ENCODE measurements at regions not wholly inside any gene's neighbourhood (a gene's known extent, or its start where the extent isn't known, plus 50 kb on each side); places are given as distances from the start of the nearest gene placed in this dataset.
"Not testable (repeated sequence)": the region's sequence is repeated elsewhere in the genome, so short reads cannot be mapped to it uniquely, and the experiment has no call there.

DNA sequence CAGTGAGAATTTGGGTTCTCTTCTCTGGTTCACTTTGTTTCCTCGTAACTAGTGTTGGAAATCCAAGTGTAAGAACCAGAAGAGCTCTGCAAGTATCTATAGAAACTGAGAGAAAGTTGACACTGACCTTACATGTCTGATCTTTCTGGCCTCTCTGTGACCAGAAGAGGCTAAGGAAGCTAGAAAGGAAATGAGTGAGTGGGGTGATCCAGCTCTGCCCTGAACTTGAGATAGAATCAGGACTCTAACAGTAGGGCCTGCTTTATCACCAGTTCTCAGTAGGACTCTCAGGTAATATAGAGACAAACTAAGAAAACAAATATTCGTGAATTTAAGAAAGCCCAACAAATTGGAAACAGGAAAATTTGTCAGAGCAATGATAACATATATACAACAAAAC lies 441.2 kb upstream of the ZNF804A start:
- H3K4me3 ChIP-seq (ENCODE audit: low read depth, low read length) = no peak overlapping the region
- no peak for DNase-seq (ENCODE audit: low read depth)
- TF ChIP-seq, protein P1, sequence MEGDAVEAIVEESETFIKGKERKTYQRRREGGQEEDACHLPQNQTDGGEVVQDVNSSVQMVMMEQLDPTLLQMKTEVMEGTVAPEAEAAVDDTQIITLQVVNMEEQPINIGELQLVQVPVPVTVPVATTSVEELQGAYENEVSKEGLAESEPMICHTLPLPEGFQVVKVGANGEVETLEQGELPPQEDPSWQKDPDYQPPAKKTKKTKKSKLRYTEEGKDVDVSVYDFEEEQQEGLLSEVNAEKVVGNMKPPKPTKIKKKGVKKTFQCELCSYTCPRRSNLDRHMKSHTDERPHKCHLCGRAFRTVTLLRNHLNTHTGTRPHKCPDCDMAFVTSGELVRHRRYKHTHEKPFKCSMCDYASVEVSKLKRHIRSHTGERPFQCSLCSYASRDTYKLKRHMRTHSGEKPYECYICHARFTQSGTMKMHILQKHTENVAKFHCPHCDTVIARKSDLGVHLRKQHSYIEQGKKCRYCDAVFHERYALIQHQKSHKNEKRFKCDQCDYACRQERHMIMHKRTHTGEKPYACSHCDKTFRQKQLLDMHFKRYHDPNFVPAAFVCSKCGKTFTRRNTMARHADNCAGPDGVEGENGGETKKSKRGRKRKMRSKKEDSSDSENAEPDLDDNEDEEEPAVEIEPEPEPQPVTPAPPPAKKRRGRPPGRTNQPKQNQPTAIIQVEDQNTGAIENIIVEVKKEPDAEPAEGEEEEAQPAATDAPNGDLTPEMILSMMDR (conservative IDR thresholded peaks at IDR 0.05; ENCODE audit: low read depth, low read length) = no peak

DNA sequence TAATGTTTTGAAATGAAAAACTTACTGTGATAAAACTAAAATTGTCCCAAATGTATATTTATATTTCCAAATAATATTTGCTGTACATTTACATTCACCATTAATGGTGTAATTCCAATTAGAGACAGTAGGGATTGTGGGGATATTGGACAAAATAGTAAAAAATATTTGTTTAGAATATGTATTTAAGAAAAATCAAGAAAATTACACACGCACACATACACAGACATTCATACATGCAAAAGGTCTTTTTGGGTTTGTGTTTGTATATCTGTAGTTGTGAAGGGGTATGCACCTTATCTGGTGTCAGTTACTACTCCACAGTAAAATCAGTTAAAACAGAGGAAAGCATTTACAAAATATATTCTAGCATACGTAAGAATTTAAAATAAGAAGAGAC lies 435.9 kb upstream of the ZNF804A start:
- no peak overlapping the region for H3K4me3 ChIP-seq (ENCODE audit: low read depth, low read length)
- TF ChIP-seq, protein P1 (conservative IDR thresholded peaks at IDR 0.05; ENCODE audit: low read depth, low read length) = no peak
- no peak for DNase-seq (ENCODE audit: low read depth)

DNA sequence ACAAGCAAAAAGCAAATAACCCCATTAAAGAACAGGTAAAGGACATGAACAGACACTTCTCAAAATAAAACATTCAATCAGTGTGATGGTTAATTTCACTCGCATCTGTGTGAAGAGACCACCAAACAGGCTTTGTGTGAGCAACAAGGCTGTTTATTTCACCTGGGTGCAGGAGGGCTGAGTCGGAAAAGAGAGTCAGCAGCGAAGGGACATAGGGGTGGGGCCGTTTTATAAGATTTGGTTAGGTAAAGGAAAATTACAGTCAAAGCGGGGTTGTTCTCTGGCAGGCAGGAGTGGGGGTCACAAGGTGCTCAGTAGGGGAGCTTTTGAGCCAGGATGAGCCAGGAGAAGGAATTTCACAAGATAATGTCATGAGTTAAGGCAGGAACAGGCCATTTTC lies 429.5 kb upstream of the ZNF804A start:
- not testable (repeated sequence) for DNase-seq (ENCODE audit: low read depth); H3K4me3 ChIP-seq (ENCODE audit: low read depth, low read length)

DNA sequence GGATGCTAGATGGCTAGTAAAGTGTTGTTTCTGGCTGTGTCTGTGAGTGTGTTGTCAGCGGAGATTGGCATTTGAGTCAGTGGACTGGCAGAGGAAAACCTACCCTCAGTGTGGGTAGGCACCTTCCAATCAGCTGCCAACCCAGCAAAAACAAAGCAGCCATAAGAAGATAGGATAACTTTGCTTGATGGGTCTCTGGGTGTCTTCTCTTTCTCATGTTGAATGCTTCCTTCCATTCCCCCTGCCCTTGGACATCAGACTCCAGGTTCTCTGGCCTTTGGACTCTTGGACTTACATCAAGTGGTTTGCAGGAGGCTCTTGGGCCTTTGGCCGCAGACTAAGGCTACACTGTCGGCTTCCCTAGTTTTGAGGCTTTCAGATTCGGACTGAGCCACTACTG lies 429.0 kb upstream of the ZNF804A start:
- no peak overlapping the region for H3K4me3 ChIP-seq (ENCODE audit: low read depth, low read length)
- TF ChIP-seq, protein P1 (conservative IDR thresholded peaks at IDR 0.05; ENCODE audit: low read depth, low read length) = no peak
- no peak for DNase-seq (ENCODE audit: low read depth)

DNA sequence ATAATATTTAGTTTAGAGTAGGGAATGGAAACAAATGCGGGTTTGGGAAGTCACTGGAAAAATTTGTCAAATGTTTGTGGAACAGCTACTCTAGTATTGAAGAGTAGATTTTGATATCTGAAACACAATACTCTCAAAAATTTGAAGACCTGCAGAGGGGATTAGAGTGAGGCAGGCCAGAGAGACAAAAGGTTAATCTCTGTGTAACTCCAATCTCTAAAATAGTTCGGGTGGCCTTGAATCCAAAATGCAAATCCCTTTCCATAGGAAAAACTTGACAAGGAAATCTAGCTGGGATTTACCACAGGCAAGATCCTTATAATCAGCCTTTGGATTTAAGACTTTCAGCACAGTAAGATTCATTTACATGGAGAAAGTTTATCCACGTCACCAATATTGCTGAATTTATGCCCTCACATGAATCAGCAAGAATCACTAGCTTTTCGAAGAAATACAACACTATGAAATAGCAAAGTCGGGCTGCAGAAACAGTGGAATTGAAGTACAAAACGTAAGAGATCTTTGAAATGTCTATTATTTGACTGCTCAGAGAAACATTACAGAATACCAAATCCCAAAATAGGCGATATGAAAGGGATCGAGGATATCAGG lies 423.7 kb upstream of the ZNF804A start:
- no peak overlapping the region for H3K4me3 ChIP-seq (ENCODE audit: low read depth, low read length)
- TF ChIP-seq, protein P1 (conservative IDR thresholded peaks at IDR 0.05; ENCODE audit: low read depth, low read length) = no peak
- DNase-seq (ENCODE audit: low read depth) = no peak

DNA sequence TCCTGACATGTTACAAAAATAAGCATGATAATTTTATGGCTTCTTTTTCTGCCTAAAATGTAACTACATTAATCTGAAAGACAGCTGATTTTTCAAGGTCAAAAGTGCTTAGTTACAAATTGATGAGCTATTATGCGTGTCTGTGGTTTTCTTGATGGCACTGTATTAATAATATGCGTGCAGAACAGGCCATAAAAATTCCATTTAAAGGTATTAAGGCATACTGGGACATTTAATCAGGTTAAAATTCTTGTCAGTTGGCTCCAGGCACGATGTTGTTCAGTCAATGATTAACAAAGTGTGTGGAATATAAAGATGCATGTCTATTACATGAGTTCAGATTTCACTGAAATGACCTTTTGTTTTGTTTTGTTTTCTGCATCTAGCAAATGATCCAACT lies 420.1 kb upstream of the ZNF804A start:
- TF ChIP-seq, protein P1 (conservative IDR thresholded peaks at IDR 0.05; ENCODE audit: low read depth, low read length) = no peak
- no peak for DNase-seq (ENCODE audit: low read depth)
- H3K4me3 ChIP-seq (ENCODE audit: low read depth, low read length) = no peak overlapping the region

DNA sequence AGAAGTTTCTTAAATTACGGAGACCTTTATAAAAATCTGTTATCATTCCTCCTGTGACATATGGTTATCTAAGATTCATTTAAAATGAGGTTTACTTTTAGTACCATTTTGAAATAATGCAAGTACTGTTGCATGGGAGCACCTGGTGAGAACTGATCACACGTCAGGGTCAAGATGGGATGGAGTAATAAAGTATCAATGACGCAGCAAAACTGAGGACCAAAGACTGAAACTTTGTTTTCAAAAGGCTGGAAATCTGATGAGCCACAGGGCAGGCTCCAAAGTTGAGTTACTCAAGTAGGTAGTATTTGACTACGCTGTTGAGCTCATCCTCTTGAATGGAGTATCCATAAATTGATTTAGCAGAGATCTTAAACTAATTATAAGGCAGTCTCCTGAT lies 411.9 kb upstream of the ZNF804A start:
- TF ChIP-seq, protein P1 (conservative IDR thresholded peaks at IDR 0.05; ENCODE audit: low read depth, low read length) = no peak
- no peak overlapping the region for H3K4me3 ChIP-seq (ENCODE audit: low read depth, low read length)
- DNase-seq (ENCODE audit: low read depth) = no peak

Measured in choroid plexus epithelial cell (primary cell).